ENCODE measurements at regions not wholly inside any gene's neighbourhood (a gene's known extent, or its start where the extent isn't known, plus 50 kb on each side); places are given as distances from the start of the nearest gene placed in this dataset.
"Not testable (repeated sequence)": the region's sequence is repeated elsewhere in the genome, so short reads cannot be mapped to it uniquely, and the experiment has no call there.

DNA sequence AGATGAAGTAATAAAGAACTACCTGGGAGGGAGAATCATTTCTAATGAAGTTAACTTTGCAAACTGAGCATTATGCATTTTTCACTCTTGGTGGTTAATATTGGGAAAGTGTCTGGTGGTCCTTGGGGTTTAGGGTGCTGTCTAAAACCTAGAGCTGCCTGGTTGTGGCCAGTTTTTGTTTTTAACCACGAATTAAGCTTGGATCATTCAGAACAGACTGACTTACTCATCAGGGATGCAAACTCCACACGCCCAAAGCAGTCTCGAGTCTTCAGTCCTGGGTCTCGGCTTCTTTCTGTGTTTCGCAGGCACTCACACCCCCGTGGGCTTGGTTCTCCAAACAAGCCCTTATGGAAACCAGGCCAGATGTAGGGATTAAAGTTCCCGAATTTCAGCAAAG lies 113.8 kb upstream of the PLGLB2 start:
- not testable (repeated sequence) for H3K4me1 ChIP-seq (ENCODE audit: low read depth); H3K27ac ChIP-seq; H3K9me3 ChIP-seq (ENCODE audit: low read depth)

DNA sequence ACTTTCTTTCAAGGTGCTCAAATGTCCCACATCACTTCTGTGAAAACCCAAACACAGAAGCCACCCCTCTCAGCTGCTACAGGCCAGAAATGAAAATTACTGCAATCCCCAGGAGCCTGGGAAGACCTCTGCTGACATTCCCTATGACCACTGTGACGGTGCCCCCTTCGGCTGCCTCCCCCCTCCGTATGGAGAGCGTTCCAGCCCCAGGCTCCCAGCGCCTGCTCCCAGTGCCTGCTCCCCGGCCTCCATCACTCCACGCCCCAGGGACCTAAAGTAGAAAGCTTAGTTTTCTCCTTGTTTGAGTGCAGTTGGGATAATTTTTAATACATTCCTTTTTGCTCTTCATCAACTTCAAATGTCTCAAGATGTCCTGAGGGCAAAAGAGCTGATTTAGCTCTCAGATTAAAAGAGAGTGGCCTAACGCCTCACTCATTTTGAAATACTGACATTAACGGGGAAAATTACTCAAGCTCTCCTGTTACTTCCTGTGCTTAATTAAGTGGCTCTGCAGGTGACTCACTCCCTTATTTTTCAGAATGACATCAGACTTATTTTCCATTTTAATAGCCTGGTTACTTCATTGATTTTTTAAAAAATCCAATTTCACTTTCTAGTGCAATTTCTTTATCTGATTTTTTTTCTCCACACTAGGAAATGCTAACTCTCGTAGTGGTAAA lies 112.8 kb upstream of the PLGLB2 start:
- DNase-seq (ENCODE audit: low read depth in 1 of 2, low spot score in 1 of 2); H3K36me3 ChIP-seq; H3K27ac ChIP-seq; H3K27me3 ChIP-seq; H3K4me1 ChIP-seq (ENCODE audit: low read depth); H3K4me3 ChIP-seq; H3K9me3 ChIP-seq (ENCODE audit: low read depth): not testable (repeated sequence)

More for the DNA sequence above, 113.8 kb upstream of the PLGLB2 start:
- H3K4me3 ChIP-seq; H3K36me3 ChIP-seq; H3K27me3 ChIP-seq; DNase-seq (ENCODE audit: low read depth in 1 of 2, low spot score in 1 of 2): not testable (repeated sequence)

DNA sequence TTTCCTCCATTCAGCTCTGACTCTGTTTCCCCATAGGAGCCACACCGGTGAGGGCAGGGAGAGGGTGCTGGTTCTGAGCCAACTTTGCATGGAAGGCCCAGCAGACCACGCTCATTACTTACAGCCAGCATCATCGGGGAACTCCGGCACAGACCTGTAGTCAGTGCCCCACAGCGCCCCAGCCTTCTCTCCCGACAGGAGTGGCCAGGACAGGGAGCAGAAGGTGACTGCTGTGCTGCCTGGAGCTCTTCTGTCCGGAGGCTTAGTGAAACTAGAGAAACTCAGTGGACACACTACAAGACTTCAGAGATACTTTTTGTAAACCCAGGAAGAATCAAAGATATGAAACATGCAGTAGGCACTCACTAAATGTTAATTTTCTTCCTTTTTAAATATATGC lies 111.6 kb upstream of the PLGLB2 start:
- not testable (repeated sequence) for DNase-seq (ENCODE audit: low read depth in 1 of 2, low spot score in 1 of 2); H3K27me3 ChIP-seq; H3K9me3 ChIP-seq (ENCODE audit: low read depth); H3K36me3 ChIP-seq; H3K27ac ChIP-seq; H3K4me1 ChIP-seq (ENCODE audit: low read depth); H3K4me3 ChIP-seq

GRCh38 chr2:87636735-87637134 lies 111.2 kb upstream of the PLGLB2 start:
- H3K27me3 ChIP-seq; H3K36me3 ChIP-seq; DNase-seq (ENCODE audit: low read depth in 1 of 2, low spot score in 1 of 2): not testable (repeated sequence)

GRCh38 chr2:87637249-87637990 lies 110.5 kb upstream of the PLGLB2 start:
- peak; percentile 0 to 77 for DNase-seq (ENCODE audit: low read depth in 1 of 2, low spot score in 1 of 2)
- not testable (repeated sequence) for H3K36me3 ChIP-seq; H3K9me3 ChIP-seq (ENCODE audit: low read depth); H3K27me3 ChIP-seq; H3K4me3 ChIP-seq; H3K4me1 ChIP-seq (ENCODE audit: low read depth); H3K27ac ChIP-seq

More at GRCh38 chr2:87636735-87637134, 111.2 kb upstream of the PLGLB2 start:
- not testable (repeated sequence) for H3K27ac ChIP-seq; H3K9me3 ChIP-seq (ENCODE audit: low read depth); H3K4me1 ChIP-seq (ENCODE audit: low read depth); H3K4me3 ChIP-seq

DNA sequence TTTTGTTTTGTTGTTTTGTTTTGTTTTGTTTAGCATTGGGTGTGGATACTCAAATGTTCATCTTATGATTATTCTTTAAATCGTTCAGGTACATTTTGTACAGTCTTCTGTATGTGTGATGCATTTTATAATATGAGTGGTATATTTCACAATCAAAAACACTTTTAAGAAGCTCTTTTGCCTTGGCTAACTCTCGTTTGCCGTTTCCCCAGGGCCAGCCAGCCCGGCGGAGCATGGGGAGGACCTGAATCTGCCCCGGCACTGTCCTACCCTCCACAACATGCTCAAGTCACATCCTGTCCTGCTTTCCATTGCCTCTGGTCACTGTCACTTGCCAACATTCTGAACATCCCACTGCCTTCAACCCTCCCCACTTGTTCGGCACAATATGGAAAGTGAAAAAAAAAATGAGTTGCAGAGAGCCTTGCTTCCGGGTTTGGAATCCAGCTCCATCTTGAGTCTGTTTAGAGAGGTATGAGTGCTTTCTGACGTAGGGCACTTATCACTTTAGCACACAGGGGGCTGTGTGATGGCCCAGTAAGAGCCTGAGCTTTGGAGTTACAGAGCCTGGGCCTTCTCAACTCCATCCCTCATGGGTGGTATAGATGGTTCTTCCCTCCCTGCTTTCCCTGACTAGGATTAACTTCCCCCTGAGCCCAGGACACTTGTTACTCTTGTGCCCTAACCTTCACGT lies 109.6 kb upstream of the PLGLB2 start:
- H3K36me3 ChIP-seq; H3K4me3 ChIP-seq; H3K27ac ChIP-seq; H3K9me3 ChIP-seq (ENCODE audit: low read depth); H3K4me1 ChIP-seq (ENCODE audit: low read depth); H3K27me3 ChIP-seq: not testable (repeated sequence)
- peak in 1 of 2 donors; percentile 8 for DNase-seq (ENCODE audit: low read depth in 1 of 2, low spot score in 1 of 2)

GRCh38 chr2:87638872-87639271 lies 109.0 kb upstream of the PLGLB2 start:
- not testable (repeated sequence) for H3K4me1 ChIP-seq (ENCODE audit: low read depth); H3K4me3 ChIP-seq; H3K27me3 ChIP-seq

GRCh38 chr2:87639801-87640440 lies 108.0 kb upstream of the PLGLB2 start:
- H3K27ac ChIP-seq; H3K27me3 ChIP-seq; H3K4me1 ChIP-seq (ENCODE audit: low read depth); DNase-seq (ENCODE audit: low read depth in 1 of 2, low spot score in 1 of 2); H3K36me3 ChIP-seq; H3K4me3 ChIP-seq; H3K9me3 ChIP-seq (ENCODE audit: low read depth): not testable (repeated sequence)

More at GRCh38 chr2:87638872-87639271, 109.0 kb upstream of the PLGLB2 start:
- not testable (repeated sequence) for H3K27ac ChIP-seq; DNase-seq (ENCODE audit: low read depth in 1 of 2, low spot score in 1 of 2); H3K36me3 ChIP-seq; H3K9me3 ChIP-seq (ENCODE audit: low read depth)

DNA sequence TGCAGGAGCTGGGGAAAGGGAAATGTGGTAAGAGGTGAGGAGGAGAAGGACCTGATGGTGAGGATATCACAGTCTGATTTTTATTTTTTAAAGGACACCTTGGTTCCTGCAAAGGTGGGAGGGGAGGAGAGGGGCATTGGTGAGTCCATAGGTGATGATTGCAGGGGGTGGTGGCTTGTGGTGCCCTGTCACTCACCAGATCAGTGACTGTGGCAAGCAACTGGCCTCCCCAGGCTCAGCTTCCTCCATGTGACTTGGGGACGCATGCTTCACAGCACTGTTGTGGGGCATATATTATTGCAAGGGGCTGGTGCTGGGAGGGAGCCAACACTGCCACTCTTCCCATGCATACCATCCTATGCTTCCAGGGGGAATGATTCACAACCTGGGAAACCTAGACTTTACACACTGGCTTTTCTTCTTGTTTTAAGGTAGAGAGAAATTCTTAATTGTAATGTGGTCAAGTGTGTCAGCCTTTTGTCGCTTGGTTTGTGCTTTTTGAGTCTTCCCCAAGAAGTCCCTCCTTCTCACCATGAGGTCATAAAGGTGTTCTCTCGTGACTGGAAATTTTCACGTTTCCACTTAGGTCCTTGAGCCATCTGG lies 106.8 kb upstream of the PLGLB2 start:
- not testable (repeated sequence) for H3K4me3 ChIP-seq; H3K27me3 ChIP-seq; H3K9me3 ChIP-seq (ENCODE audit: low read depth); H3K36me3 ChIP-seq; H3K27ac ChIP-seq; H3K4me1 ChIP-seq (ENCODE audit: low read depth); DNase-seq (ENCODE audit: low read depth in 1 of 2, low spot score in 1 of 2)

DNA sequence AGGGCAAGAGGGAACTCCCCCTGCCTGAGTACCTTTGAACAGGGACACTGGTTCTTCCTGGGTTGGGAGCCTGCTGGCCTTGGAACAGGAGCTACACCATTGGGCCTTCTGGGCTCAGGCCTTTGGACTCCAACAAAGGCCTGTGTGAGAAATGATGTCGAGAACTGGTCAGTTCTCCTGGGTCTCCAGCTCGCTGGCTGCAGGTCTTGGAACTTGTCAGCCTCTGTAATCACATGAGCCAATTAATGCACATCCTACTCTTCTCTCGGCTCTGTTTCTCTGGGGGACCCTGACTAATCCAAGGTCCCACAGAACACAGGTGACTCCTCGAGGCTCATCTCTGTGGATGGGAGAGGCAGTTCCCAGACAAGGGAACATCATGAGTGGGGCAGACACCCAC lies 104.7 kb upstream of the PLGLB2 start:
- not testable (repeated sequence) for H3K36me3 ChIP-seq; H3K27me3 ChIP-seq; H3K27ac ChIP-seq; H3K9me3 ChIP-seq (ENCODE audit: low read depth); H3K4me1 ChIP-seq (ENCODE audit: low read depth); H3K4me3 ChIP-seq; DNase-seq (ENCODE audit: low read depth in 1 of 2, low spot score in 1 of 2)

GRCh38 chr2:87647737-87648498 lies 100.0 kb upstream of the PLGLB2 start:
- H3K9me3 ChIP-seq (ENCODE audit: low read depth); H3K27me3 ChIP-seq; H3K4me3 ChIP-seq; H3K4me1 ChIP-seq (ENCODE audit: low read depth); H3K27ac ChIP-seq; H3K36me3 ChIP-seq: not testable (repeated sequence)
- peak in 1 of 2 donors; percentile 4 for DNase-seq (ENCODE audit: low read depth in 1 of 2, low spot score in 1 of 2)

DNA sequence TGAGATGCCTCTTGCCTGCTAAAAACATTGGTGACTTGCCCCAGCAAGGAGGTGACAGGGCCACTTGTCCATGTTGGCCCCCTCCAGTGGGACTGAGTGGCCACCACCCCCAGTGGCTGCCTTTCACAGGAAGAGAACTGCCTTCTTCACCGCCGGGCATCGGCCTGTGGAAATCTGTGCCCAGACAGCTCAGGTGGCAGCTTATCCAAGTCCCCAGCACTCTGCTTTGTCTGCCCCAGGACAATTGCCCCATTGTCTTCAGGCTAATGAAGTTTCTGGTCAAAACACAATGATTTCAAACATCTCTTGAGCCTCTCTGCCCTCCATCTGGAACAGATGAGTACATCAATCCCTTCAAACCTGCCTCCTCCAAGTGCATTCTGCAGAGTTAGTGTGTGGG lies 99.1 kb upstream of the PLGLB2 start:
- not testable (repeated sequence) for DNase-seq (ENCODE audit: low read depth in 1 of 2, low spot score in 1 of 2); H3K27me3 ChIP-seq; H3K27ac ChIP-seq; H3K4me1 ChIP-seq (ENCODE audit: low read depth); H3K4me3 ChIP-seq; H3K36me3 ChIP-seq; H3K9me3 ChIP-seq (ENCODE audit: low read depth)

- H3K4me3 ChIP-seq, H3K27me3 ChIP-seq: not testable (repeated sequence)
Measured at GRCh38 chr2:87649871-87650270, 98.0 kb upstream of the PLGLB2 start.

More at GRCh38 chr2:87649871-87650270, 98.0 kb upstream of the PLGLB2 start:
- H3K4me1 ChIP-seq (ENCODE audit: low read depth); H3K9me3 ChIP-seq (ENCODE audit: low read depth); DNase-seq (ENCODE audit: low read depth in 1 of 2, low spot score in 1 of 2); H3K27ac ChIP-seq; H3K36me3 ChIP-seq: not testable (repeated sequence)
